ENCODE measurements at regions not wholly inside any gene's neighbourhood (a gene's known extent, or its start where the extent isn't known, plus 50 kb on each side); places are given as distances from the start of the nearest gene placed in this dataset.

DNA sequence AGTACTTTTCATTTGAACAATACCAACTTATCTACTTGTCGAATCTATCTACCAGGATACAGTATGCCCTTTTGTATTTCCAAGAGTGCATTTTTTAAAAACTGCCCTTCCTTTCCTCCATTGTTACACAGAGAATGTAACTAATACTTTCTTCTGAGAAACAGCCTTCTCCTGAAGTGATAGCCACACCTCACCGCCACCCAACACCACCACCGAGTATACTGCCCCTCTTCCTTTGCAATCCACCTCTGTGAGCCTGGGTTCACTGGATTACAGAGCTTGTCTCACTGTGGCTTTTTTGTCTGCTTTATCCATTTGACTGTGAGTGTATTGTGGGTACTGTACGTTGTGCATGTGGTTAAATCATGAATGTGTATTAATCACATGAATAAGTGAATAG is 305.4 kb downstream of the KLF12 start:
- intact Hi-C loops (cut with DNase I) = loop anchor here in 1 of 2 donors (5.0 kb wide), 1 partner anchor 72 kb away; no protein-coding TSS in a partner anchor
- Histone ChIP-seq H3K27ac (no peak overlapping the region), H3K4me1 (no peaks in the 10 kb centered on the region), H3K4me3 (no peak overlapping the region), H3K36me3 (ENCODE audit: insufficient read depth in 1 of 2, low read depth in 1 of 2) (no peaks in the 10 kb centered on the region), H3K27me3 (ENCODE audit: insufficient read depth in 3 of 3, low read length in 2 of 3) (no peaks in the 10 kb centered on the region), H3K9me3 (no peaks in the 10 kb centered on the region)
- WGBS, 3 donors = 77 to 86% (median 78%) methylated on average over 4 of the region's 4 CpGs
- ATAC-seq (no peak), DNase-seq (no peak)
- TF ChIP-seq, protein P1, sequence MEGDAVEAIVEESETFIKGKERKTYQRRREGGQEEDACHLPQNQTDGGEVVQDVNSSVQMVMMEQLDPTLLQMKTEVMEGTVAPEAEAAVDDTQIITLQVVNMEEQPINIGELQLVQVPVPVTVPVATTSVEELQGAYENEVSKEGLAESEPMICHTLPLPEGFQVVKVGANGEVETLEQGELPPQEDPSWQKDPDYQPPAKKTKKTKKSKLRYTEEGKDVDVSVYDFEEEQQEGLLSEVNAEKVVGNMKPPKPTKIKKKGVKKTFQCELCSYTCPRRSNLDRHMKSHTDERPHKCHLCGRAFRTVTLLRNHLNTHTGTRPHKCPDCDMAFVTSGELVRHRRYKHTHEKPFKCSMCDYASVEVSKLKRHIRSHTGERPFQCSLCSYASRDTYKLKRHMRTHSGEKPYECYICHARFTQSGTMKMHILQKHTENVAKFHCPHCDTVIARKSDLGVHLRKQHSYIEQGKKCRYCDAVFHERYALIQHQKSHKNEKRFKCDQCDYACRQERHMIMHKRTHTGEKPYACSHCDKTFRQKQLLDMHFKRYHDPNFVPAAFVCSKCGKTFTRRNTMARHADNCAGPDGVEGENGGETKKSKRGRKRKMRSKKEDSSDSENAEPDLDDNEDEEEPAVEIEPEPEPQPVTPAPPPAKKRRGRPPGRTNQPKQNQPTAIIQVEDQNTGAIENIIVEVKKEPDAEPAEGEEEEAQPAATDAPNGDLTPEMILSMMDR (IDR thresholded peaks at IDR 0.05) = no peak

DNA sequence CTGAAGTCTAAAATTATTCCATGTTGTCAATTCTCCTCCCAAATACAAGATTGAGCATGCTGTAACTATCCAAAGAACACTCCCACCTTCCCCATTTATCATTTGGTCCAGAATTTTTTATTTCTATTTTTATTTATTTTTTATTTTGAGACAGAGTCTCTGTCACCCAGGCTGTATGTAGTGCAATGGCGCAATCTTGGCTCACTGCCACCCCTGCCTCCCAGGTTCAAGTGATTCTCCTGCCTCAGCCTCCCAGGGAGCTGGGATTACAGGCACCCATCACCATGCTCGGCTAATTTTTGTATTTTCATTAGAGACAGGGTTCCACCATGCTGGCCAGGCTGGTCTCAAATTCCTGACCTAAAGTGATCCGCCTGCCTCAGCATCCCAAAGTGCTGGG is 306.8 kb downstream of the KLF12 start:
- no peak for DNase-seq
- TF ChIP-seq, protein P1 (IDR thresholded peaks at IDR 0.05) = no peak
- Histone ChIP-seq H3K4me3 (no peak overlapping the region), H3K9me3 (no peaks in the 10 kb centered on the region), H3K4me1 (no peaks in the 10 kb centered on the region), H3K27ac (no peak overlapping the region), H3K27me3 (ENCODE audit: insufficient read depth in 3 of 3, low read length in 2 of 3) (no peaks in the 10 kb centered on the region), H3K36me3 (ENCODE audit: insufficient read depth in 1 of 2, low read depth in 1 of 2) (no peaks in the 10 kb centered on the region)
- ATAC-seq = no peak
- intact Hi-C loops (cut with DNase I) = loop anchor here in 1 of 2 donors (5.0 kb wide), 1 partner anchor 70 kb away; no protein-coding TSS in a partner anchor
- WGBS, 3 donors = 76 to 99% (median 80%) methylated on average over 3 of the region's 3 CpGs

DNA sequence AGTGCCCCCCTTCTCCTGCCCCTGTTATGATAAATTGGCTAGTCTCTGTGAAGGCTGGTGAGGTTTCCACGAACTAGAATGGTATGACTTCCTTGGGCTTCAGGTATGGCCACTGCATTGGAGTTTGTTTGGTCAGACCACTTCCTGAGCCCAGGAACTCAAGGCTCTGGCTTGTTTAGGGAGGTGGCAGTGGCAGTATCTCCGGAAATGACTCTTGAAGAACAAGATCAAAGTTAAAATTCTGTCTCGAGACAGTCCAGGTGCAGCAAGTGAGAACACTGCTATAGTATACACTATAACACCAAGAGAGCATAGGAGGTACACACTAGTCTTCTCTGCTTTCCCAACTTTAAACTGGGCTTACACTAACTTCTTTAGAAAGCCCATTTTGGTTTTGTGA is 309.1 kb downstream of the KLF12 start:
- no peak overlapping the region for H3K4me3 ChIP-seq
- DNase-seq = no peak
- H3K4me1 ChIP-seq = no peaks in the 10 kb centered on the region
- no peaks in the 10 kb centered on the region for H3K36me3 ChIP-seq (ENCODE audit: insufficient read depth in 1 of 2, low read depth in 1 of 2)
- ATAC-seq = no peak
- H3K27ac ChIP-seq = no peak overlapping the region
- WGBS, 3 donors = 94 to 98% (median 94%) methylated on average over 3 of the region's 3 CpGs
- intact Hi-C loops (cut with DNase I) = loop anchor here in 1 of 2 donors (5.0 kb wide), 1 partner anchor 68 kb away; no protein-coding TSS in a partner anchor
- no peaks in the 10 kb centered on the region for H3K9me3 ChIP-seq
- TF ChIP-seq, protein P1 (IDR thresholded peaks at IDR 0.05) = no peak
- no peaks in the 10 kb centered on the region for H3K27me3 ChIP-seq (ENCODE audit: insufficient read depth in 3 of 3, low read length in 2 of 3)

DNA sequence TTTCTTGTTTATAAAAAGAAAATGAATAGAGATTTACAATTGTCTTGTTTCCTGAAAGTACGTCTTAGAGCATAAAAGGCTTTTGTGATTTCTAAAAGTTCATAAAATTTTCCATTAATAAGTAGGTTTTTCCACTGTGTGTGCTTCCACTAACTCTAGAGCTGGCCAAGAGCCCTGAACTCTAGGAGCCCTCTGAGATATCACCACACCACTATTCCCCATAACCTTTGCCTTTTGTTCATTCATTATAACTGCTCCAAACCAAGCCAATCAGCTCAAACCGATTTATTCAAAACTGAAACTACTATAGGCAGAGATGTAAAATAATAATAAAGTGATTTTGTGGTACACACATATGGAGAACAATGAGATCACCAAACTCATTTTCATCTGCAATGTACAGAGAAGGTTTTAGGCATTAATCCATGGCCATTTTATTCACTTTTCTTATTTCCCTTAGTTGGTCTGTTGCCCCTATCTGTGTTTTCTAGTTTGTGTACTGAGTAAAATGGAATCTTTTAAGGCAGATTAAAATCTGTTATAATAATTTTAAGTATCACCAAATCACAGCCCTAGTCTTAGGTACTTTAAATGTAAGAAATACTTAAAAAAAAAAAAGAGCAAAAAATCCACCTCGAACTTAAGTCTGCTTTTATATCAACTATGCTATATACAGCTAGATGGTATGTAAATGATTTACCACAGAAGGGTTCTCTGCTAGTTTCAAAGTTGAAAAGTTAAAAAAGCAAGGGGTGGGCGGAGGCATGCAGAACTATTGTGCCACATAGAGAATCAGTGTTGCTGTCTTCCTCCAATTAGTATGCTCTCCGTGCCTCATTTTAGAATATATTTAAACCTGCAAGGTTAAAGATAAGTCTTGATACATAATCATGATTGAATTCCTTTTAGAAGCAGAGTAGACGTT is 311.3 kb downstream of the KLF12 start:
- H3K9me3 ChIP-seq = no peaks in the 10 kb centered on the region
- TF ChIP-seq, protein P1 (IDR thresholded peaks at IDR 0.05) = no peak
- 94 to 95% (median 95%) methylated on average over 6 of the region's 6 CpGs for WGBS, 3 donors
- intact Hi-C loops (cut with DNase I) = no loop called here
- no peaks in the 10 kb centered on the region for H3K27me3 ChIP-seq (ENCODE audit: insufficient read depth in 3 of 3, low read length in 2 of 3)
- no peak for DNase-seq
- H3K36me3 ChIP-seq (ENCODE audit: insufficient read depth in 1 of 2, low read depth in 1 of 2) = no peaks in the 10 kb centered on the region
- H3K27ac ChIP-seq = no peak overlapping the region
- no peaks in the 10 kb centered on the region for H3K4me1 ChIP-seq
- no peak overlapping the region for H3K4me3 ChIP-seq
- no peak for ATAC-seq
